CD4-positive, alpha-beta T cell treated with Interleukin-17A for 1 hour (primary cell): ENCODE measurements at regions not wholly inside any gene's neighbourhood (a gene's known extent, or its start where the extent isn't known, plus 50 kb on each side); places are given as distances from the start of the nearest gene placed in this dataset.
"Not testable (repeated sequence)": the region's sequence is repeated elsewhere in the genome, so short reads cannot be mapped to it uniquely, and the experiment has no call there.

Experiments
- DNase-seq: peaks from one replicate; pipeline ENCODE4 v3.0.0-alpha.2; 2020

- no peak for DNase-seq
These were observed 155.2 kb upstream of the NRP1 start for GRCh38 chr10:33489501-33490176.

- DNase-seq, result peak; percentile 23
These were observed 152.7 kb upstream of the NRP1 start for GRCh38 chr10:33487014-33487776.

GRCh38 chr10:33485276-33485675, 150.8 kb upstream of the NRP1 start:
- DNase-seq, result no peak

GRCh38 chr10:33484787-33485186, 150.3 kb upstream of the NRP1 start:
- DNase-seq, result no peak

- no peak for DNase-seq
These were observed 149.3 kb upstream of the NRP1 start for GRCh38 chr10:33483816-33484190.

GRCh38 chr10:33483124-33483815, 148.8 kb upstream of the NRP1 start:
- DNase-seq, result no peak

- no peak for DNase-seq
These were observed 148.0 kb upstream of the NRP1 start for GRCh38 chr10:33482486-33482885.

- DNase-seq, result no peak
These were observed 146.7 kb upstream of the NRP1 start for GRCh38 chr10:33481184-33481583.

GRCh38 chr10:33480417-33480816, 145.9 kb upstream of the NRP1 start:
- not testable (repeated sequence) for DNase-seq

- DNase-seq, result no peak
These were observed 144.2 kb upstream of the NRP1 start for GRCh38 chr10:33478675-33479125.

- DNase-seq, result no peak
These were observed 143.7 kb upstream of the NRP1 start for GRCh38 chr10:33478089-33478674.

GRCh38 chr10:33477291-33478088, 143.0 kb upstream of the NRP1 start:
- DNase-seq, result no peak

GRCh38 chr10:33476757-33477273, 142.3 kb upstream of the NRP1 start:
- no peak for DNase-seq

- DNase-seq, result no peak
These were observed 139.2 kb upstream of the NRP1 start for GRCh38 chr10:33473688-33474087.

GRCh38 chr10:33468006-33468405, 133.5 kb upstream of the NRP1 start:
- DNase-seq, result not testable (repeated sequence)

- DNase-seq, result no peak
These were observed 131.3 kb upstream of the NRP1 start for GRCh38 chr10:33465747-33466146.

GRCh38 chr10:33463011-33463410, 128.5 kb upstream of the NRP1 start:
- no peak for DNase-seq

GRCh38 chr10:33461295-33461640, 126.8 kb upstream of the NRP1 start:
- no peak for DNase-seq

GRCh38 chr10:33460505-33461294, 126.2 kb upstream of the NRP1 start:
- no peak for DNase-seq

GRCh38 chr10:33459602-33460001, 125.1 kb upstream of the NRP1 start:
- no peak for DNase-seq

GRCh38 chr10:33455029-33455428, 120.6 kb upstream of the NRP1 start:
- DNase-seq, result no peak

- no peak for DNase-seq
These were observed 120.1 kb upstream of the NRP1 start for GRCh38 chr10:33454554-33454953.
